ENCODE measurements at regions not wholly inside any gene's neighbourhood (a gene's known extent, or its start where the extent isn't known, plus 50 kb on each side); places are given as distances from the start of the nearest gene placed in this dataset.

- DNase-seq (ENCODE audit: low read depth in 2 of 2) = no peak
Measured at GRCh38 chr16:85376292-85377095, 236.6 kb upstream of the GSE1 start.

- DNase-seq (ENCODE audit: low read depth in 2 of 2) = no peak
Measured at GRCh38 chr16:85377388-85378144, 235.6 kb upstream of the GSE1 start.

- DNase-seq (ENCODE audit: low read depth in 2 of 2) = no peak
Measured at GRCh38 chr16:85378145-85379040, 234.7 kb upstream of the GSE1 start.

GRCh38 chr16:85379041-85380001 lies 233.8 kb upstream of the GSE1 start:
- no peak for DNase-seq (ENCODE audit: low read depth in 2 of 2)

- DNase-seq (ENCODE audit: low read depth in 2 of 2) = no peak
Measured at GRCh38 chr16:85380002-85380395, 233.1 kb upstream of the GSE1 start.

- no peak for DNase-seq (ENCODE audit: low read depth in 2 of 2)
Measured at GRCh38 chr16:85380905-85381737, 232.0 kb upstream of the GSE1 start.

GRCh38 chr16:85381738-85382592 lies 231.2 kb upstream of the GSE1 start:
- DNase-seq (ENCODE audit: low read depth in 2 of 2) = no peak

- DNase-seq (ENCODE audit: low read depth in 2 of 2) = no peak
Measured at GRCh38 chr16:85382717-85383118, 230.4 kb upstream of the GSE1 start.

- DNase-seq (ENCODE audit: low read depth in 2 of 2) = no peak
Measured at GRCh38 chr16:85383836-85384832, 229.0 kb upstream of the GSE1 start.

- no peak for DNase-seq (ENCODE audit: low read depth in 2 of 2)
Measured at GRCh38 chr16:85384833-85385462, 228.2 kb upstream of the GSE1 start.

GRCh38 chr16:85385463-85386331 lies 227.4 kb upstream of the GSE1 start:
- no peak for DNase-seq (ENCODE audit: low read depth in 2 of 2)

GRCh38 chr16:85386467-85387170 lies 226.5 kb upstream of the GSE1 start:
- no peak for DNase-seq (ENCODE audit: low read depth in 2 of 2)

- DNase-seq (ENCODE audit: low read depth in 2 of 2) = no peak
Measured at GRCh38 chr16:85387171-85387507, 226.0 kb upstream of the GSE1 start.

GRCh38 chr16:85387731-85388295 lies 225.3 kb upstream of the GSE1 start:
- no peak for DNase-seq (ENCODE audit: low read depth in 2 of 2)

GRCh38 chr16:85389679-85390470 lies 223.2 kb upstream of the GSE1 start:
- DNase-seq (ENCODE audit: low read depth in 2 of 2) = no peak
